Lung (tissue), 11 donors: ENCODE measurements at regions not wholly inside any gene's neighbourhood (a gene's known extent, or its start where the extent isn't known, plus 50 kb on each side); places are given as distances from the start of the nearest gene placed in this dataset.

Experiments used
- ATAC-seq: fragments of 200-7000 bp; cut with Tn5 transposase; one replicate; pipeline ENCODE4 v1.9.1; 2020; ENCODE audit warnings: moderate number of reproducible peaks; ENCODE audit not compliant: insufficient read depth, low FRiP score
- DNase-seq, 3 donors: peaks; one replicate each; pipeline ENCODE4 v3.0.0-alpha.2; 2013 to 2017
- H3K27ac ChIP-seq, 2 donors: one replicate each; pipeline ENCODE4 v1.5.1; 2013; ENCODE audit warnings: mild to moderate bottlenecking in 2 of 2, moderate library complexity in 2 of 2, control low read depth in 1 of 2, inconsistent platforms in 1 of 2, low read depth in 1 of 2, low read length in 1 of 2
- H3K27me3 ChIP-seq, 3 donors: one replicate each; pipeline ENCODE4 v1.5.1; 2013; ENCODE audit warnings: low read length in 2 of 3; ENCODE audit not compliant: control insufficient read depth in 3 of 3, insufficient read depth in 3 of 3
- H3K36me3 ChIP-seq, 4 donors: one replicate each; pipeline ENCODE4 v1.5.1; 2013; ENCODE audit warnings: low read length in 4 of 4, mild to moderate bottlenecking in 1 of 4, moderate library complexity in 1 of 4; ENCODE audit not compliant: control insufficient read depth in 4 of 4, insufficient read depth in 4 of 4
- H3K4me1 ChIP-seq, 5 donors: one replicate each; pipeline ENCODE4 v1.5.1; 2013; ENCODE audit warnings: low read length in 5 of 5, mild to moderate bottlenecking in 2 of 5, moderate library complexity in 1 of 5; ENCODE audit not compliant: control insufficient read depth in 5 of 5, insufficient read depth in 5 of 5
- H3K4me3 ChIP-seq: one replicate; pipeline ENCODE4 v1.5.1; 2013; ENCODE audit warnings: mild to moderate bottlenecking, control low read depth, moderate library complexity
- H3K9ac ChIP-seq, 2 donors: one replicate each; pipeline ENCODE4 v1.5.1; 2013; ENCODE audit warnings: low read length in 2 of 2, control low read depth in 1 of 2; ENCODE audit not compliant: insufficient read depth in 1 of 2
- H3K9me3 ChIP-seq, 4 donors: one replicate each; pipeline ENCODE4 v1.5.1; 2013; ENCODE audit warnings: low read length in 3 of 4, mild to moderate bottlenecking in 1 of 4, moderate library complexity in 1 of 4; ENCODE audit not compliant: control insufficient read depth in 4 of 4, insufficient read depth in 3 of 4
- WGBS, 2 donors: extraction: QIAGEN DNeasy Blood & Tissue Kit; methylation state at CpG; one replicate each; pipeline ENCODE4 v1.1.7; 2013; 5-methylcytosine and 5-hydroxymethylcytosine counted together
- TF ChIP-seq, protein P1 (sequence below): IDR thresholded peaks from 2 replicates; pipeline ENCODE4 v1.5.1; 2012; ENCODE audit warnings: mild to moderate bottlenecking; ENCODE audit errors: control extremely low read depth, extremely low read depth
- donor health status: control.
- donor health status: control.
- donor health status: Bipolar disorder and iron deficiency.
- donor health status: healthy.
- donor health status: DM: yes; HTN: yes; CAD: no.

DNA sequence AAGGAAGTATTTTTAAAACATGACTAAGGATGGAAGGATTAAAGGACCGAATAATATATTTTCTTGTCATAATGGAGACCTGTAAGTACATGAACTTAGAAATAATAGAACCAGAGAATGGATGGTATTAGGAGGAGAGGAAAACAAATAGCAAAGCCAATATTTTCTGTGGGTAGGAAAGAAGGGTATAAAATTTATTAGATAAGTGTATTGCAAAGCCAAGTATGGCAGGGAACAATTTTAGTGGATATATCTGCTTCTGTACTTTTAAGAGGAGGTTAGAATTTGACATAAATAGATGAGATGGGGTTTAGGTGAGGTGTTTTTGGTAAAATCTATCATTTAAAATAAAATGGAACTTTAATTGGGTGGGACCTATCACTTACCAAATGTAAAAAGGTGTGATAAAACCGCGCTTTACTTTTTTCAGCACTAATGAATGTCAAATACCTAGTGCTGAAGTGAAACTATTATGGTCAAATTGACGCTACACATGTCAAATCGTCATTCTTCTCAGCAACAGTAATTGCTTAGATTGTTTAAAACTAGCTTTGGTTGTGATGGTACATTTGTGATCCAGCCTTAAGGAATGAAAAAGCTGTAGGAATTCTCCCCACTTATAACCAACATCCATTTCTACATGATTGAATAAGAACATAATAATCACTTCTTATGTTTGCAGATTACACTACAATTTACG is 78.1 kb upstream of the ZEB2 start:
- ATAC-seq (no peak), DNase-seq (no peak)
- TF ChIP-seq, protein P1, sequence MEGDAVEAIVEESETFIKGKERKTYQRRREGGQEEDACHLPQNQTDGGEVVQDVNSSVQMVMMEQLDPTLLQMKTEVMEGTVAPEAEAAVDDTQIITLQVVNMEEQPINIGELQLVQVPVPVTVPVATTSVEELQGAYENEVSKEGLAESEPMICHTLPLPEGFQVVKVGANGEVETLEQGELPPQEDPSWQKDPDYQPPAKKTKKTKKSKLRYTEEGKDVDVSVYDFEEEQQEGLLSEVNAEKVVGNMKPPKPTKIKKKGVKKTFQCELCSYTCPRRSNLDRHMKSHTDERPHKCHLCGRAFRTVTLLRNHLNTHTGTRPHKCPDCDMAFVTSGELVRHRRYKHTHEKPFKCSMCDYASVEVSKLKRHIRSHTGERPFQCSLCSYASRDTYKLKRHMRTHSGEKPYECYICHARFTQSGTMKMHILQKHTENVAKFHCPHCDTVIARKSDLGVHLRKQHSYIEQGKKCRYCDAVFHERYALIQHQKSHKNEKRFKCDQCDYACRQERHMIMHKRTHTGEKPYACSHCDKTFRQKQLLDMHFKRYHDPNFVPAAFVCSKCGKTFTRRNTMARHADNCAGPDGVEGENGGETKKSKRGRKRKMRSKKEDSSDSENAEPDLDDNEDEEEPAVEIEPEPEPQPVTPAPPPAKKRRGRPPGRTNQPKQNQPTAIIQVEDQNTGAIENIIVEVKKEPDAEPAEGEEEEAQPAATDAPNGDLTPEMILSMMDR: no peak
- Histone ChIP-seq H3K9ac (no peak overlapping the region), H3K36me3 (no peaks in the 10 kb centered on the region), H3K4me3 (no peak overlapping the region), H3K27ac (no peak overlapping the region), H3K9me3 (no peaks in the 10 kb centered on the region), H3K4me1 (peaks cover 0 to 12% (median 0%) of the 10 kb centered on the region in 5 donors), H3K27me3 (no peaks in the 10 kb centered on the region)
- 78 to 79% methylated on average over 6 of the region's 6 CpGs for WGBS, 2 donors

DNA sequence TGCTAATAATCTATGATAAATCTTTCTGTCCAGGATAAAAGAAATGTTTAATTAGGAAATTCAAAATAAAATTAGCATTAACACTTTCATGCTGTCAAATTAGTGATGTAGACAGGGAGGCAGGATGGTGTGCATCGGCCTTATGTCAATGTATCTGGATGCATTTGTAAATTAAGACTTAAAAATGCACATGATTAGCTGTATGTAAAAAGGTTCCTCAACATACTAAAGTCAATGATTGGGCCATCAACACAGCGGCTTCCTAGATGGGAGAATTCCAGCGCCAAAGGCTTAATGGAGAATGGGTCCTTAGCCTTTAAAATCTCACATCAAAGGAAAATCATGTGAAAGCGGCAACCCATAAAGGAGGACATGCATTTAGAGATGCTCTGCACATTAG is 77.5 kb upstream of the ZEB2 start:
- TF ChIP-seq, protein P1: no peak
- Histone ChIP-seq H3K27me3 (no peaks in the 10 kb centered on the region), H3K36me3 (no peaks in the 10 kb centered on the region), H3K9me3 (no peaks in the 10 kb centered on the region), H3K9ac (no peak overlapping the region), H3K4me1 (peaks cover 0 to 12% (median 0%) of the 10 kb centered on the region in 5 donors), H3K27ac (no peak overlapping the region), H3K4me3 (no peak overlapping the region)
- no peak for ATAC-seq
- 73% methylated on average over 4 of the region's 4 CpGs for WGBS, 2 donors
- DNase-seq: no peak

DNA sequence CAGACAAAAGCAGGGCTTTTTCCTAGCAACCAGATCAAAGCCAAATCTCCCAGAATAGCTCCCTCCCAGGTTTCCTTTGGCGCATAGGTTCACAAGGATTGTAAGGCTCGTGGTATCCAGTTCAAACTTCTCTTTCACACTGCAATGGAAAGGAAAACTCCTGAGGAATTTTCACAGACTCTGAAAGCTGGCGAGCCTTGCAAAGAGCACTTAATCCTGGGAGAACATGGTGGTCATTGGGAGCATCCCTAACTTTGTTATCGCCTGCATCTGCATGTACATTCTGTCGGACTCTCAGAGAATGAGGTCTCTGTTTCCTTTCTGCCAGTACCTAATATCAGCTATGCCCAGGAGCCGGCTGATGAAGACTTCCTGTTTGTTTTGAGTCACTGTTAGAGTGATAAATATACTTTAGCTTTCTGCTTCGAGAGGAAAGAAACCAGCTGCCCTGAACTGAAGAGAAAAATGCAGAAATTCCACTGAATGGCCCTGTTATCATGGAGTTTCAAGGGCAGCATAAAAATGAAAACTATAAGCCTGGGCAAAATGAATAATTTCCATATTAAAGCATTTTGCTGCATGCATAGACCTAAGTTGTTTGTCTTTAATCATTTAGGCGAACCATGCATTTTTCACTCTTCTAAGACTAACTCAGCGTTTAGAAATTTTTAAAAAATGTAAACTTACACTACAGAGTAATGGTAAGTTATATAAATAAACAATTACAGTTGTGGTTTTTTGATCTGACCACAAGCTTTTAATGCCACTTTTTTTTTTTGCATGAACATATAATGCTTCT is 76.4 kb upstream of the ZEB2 start:
- Histone ChIP-seq H3K36me3 (no peaks in the 10 kb centered on the region), H3K9ac (no peak overlapping the region), H3K4me3 (no peak overlapping the region), H3K27me3 (no peaks in the 10 kb centered on the region), H3K9me3 (no peaks in the 10 kb centered on the region), H3K27ac (peak overlapping the region; percentile 20 to 21), H3K4me1 (peaks cover 0 to 12% (median 0%) of the 10 kb centered on the region in 5 donors)
- DNase-seq (peak; percentile 46 to 78 (median 74)), ATAC-seq (no peak)
- TF ChIP-seq, protein P1: no peak
- WGBS, 2 donors: 35 to 36% methylated on average over 9 of the region's 9 CpGs
